Uterus (tissue), 2 donors: ENCODE measurements at regions not wholly inside any gene's neighbourhood (a gene's known extent, or its start where the extent isn't known, plus 50 kb on each side); places are given as distances from the start of the nearest gene placed in this dataset.

Source experiments
- POLR2A ChIP-seq, 2 donors: fragments of 450-650 bp; IDR thresholded peaks; one replicate each; pipeline ENCODE4 v1.6.1; 2016; ENCODE audit warnings: antibody characterized with exemption in 2 of 2, mild to moderate bottlenecking in 1 of 2, moderate library complexity in 1 of 2
- TF ChIP-seq, protein P1 (sequence below), 4 experiments: fragments of 200-600 bp in 2 of 4; fragments of 450-650 bp in 2 of 4; sonication (generic) in 2 of 4; IDR thresholded peaks; one replicate each; pipeline ENCODE4 v1.5.1; 2016 to 2019; ENCODE audit warnings: antibody characterized with exemption in 4 of 4, mild to moderate bottlenecking in 2 of 4, moderate library complexity in 1 of 4

DNA sequence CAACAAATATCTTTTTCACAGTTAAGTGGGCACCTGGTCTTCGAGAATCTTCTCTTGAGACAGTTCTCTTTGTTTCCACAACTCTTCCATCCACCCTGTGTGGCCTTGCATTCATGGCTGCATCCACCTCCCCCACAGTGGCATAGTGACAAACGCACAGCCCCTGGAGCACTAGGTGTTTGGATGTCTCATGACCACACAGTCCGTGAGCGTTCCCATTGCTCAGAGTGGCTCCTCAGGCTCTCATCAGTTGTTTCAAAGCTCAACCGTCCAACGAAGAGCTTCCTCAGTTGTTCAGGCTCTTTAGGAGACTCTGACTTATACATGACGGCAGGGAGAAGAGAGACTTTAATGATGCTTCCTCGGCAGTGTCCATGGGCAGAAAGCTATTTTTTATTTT, 191.6 kb downstream of the CDRT15L2 start:
- TF ChIP-seq, protein P1, sequence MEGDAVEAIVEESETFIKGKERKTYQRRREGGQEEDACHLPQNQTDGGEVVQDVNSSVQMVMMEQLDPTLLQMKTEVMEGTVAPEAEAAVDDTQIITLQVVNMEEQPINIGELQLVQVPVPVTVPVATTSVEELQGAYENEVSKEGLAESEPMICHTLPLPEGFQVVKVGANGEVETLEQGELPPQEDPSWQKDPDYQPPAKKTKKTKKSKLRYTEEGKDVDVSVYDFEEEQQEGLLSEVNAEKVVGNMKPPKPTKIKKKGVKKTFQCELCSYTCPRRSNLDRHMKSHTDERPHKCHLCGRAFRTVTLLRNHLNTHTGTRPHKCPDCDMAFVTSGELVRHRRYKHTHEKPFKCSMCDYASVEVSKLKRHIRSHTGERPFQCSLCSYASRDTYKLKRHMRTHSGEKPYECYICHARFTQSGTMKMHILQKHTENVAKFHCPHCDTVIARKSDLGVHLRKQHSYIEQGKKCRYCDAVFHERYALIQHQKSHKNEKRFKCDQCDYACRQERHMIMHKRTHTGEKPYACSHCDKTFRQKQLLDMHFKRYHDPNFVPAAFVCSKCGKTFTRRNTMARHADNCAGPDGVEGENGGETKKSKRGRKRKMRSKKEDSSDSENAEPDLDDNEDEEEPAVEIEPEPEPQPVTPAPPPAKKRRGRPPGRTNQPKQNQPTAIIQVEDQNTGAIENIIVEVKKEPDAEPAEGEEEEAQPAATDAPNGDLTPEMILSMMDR (IDR thresholded peaks at IDR 0.05) = no peak
- no peak for TF ChIP-seq POLR2A (IDR thresholded peaks at IDR 0.05)
